ENCODE measurements at regions not wholly inside any gene's neighbourhood (a gene's known extent, or its start where the extent isn't known, plus 50 kb on each side); places are given as distances from the start of the nearest gene placed in this dataset.

DNA sequence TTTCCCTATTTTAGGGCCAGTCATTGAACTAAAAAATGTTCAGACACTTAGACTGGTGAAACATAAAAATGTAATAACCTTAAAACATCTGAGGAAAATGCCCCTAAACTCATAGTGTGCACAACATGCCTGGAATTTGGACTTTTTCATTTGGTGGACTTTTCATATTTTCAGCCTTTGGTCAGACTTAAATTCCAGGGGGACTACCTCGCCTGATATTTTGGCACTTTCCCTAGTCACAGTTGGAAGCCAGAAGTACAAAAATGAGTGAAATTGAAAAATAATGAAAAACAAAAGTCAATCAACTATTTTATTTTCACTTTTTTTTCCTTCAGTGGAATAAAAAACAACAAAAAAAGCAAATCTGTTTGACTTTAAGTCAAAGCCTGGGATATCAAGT is 256.2 kb downstream of the ACTL7B start:
- Mint-ChIP-seq H3K4me1 (ENCODE audit: unreplicated experiment) (peaks cover 18% of the 10 kb centered on the region), H3K27ac (ENCODE audit: unreplicated experiment) (peak overlapping the region; percentile 27), H3K36me3 (ENCODE audit: unreplicated experiment) (no peaks in the 10 kb centered on the region), H3K27me3 (ENCODE audit: unreplicated experiment) (peaks cover 35% of the 10 kb centered on the region), H3K9me3 (ENCODE audit: unreplicated experiment) (no peaks in the 10 kb centered on the region), H3K4me3 (ENCODE audit: unreplicated experiment) (no peak overlapping the region)
- no peak for DNase-seq (ENCODE audit: extremely low spot score, unreplicated experiment)
- TF ChIP-seq CTCF (IDR thresholded peaks at IDR 0.05), result no peak

- H3K36me3 Mint-ChIP-seq (ENCODE audit: unreplicated experiment), result no peaks in the 10 kb centered on the region
- no peaks in the 10 kb centered on the region for H3K9me3 Mint-ChIP-seq (ENCODE audit: unreplicated experiment)
- TF ChIP-seq CTCF (IDR thresholded peaks at IDR 0.05), result no peak
- peaks cover 52% of the 10 kb centered on the region for H3K27me3 Mint-ChIP-seq (ENCODE audit: unreplicated experiment)
- H3K4me1 Mint-ChIP-seq (ENCODE audit: unreplicated experiment), result no peaks in the 10 kb centered on the region
- no peak for DNase-seq (ENCODE audit: extremely low spot score, unreplicated experiment)
- no peak overlapping the region for H3K4me3 Mint-ChIP-seq (ENCODE audit: unreplicated experiment)
- no peak overlapping the region for H3K27ac Mint-ChIP-seq (ENCODE audit: unreplicated experiment)
These were observed 264.7 kb downstream of the ACTL7B start for GRCh38 chr9:108591121-108591520.

GRCh38 chr9:108588246-108588645 is 267.5 kb downstream of the ACTL7B start:
- Mint-ChIP-seq H3K9me3 (ENCODE audit: unreplicated experiment) (no peaks in the 10 kb centered on the region), H3K4me1 (ENCODE audit: unreplicated experiment) (no peaks in the 10 kb centered on the region), H3K27ac (ENCODE audit: unreplicated experiment) (no peak overlapping the region), H3K27me3 (ENCODE audit: unreplicated experiment) (peaks cover 64% of the 10 kb centered on the region), H3K4me3 (ENCODE audit: unreplicated experiment) (no peak overlapping the region), H3K36me3 (ENCODE audit: unreplicated experiment) (no peaks in the 10 kb centered on the region)
- no peak for TF ChIP-seq CTCF (IDR thresholded peaks at IDR 0.05)
- no peak for DNase-seq (ENCODE audit: extremely low spot score, unreplicated experiment)

DNA sequence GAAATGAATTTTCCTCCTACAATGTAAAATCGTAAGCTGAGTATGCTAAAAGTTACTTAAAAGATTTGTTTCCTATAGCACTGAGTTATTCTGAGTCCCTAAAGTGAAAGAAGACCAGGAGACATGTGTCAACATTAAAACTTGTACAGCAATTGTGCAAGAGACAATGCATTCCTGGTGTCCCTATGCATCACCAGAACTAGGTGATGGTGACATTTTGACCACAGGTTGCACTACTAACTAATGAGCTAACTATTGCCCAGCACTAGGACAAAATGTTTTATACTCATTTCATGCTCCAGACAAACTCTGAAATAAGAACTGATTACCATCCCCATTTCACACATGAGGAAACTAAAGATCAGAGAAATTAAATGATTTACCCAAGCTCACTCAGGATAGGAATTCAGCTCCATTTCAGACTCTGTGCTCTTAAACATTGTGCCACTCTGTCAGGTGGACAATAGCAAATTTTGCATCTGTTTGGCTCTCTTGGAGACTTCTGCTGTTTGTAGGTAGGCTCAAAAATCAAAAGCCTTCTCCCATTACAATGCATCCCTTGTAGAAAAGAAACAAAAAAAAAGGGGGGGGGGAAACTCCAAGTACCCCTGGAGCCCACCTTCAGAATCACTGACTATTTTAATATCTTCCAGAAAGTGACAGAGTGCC is 269.2 kb downstream of the ACTL7B start:
- H3K36me3 Mint-ChIP-seq (ENCODE audit: unreplicated experiment), result no peaks in the 10 kb centered on the region
- peaks cover 77% of the 10 kb centered on the region for H3K27me3 Mint-ChIP-seq (ENCODE audit: unreplicated experiment)
- H3K4me1 Mint-ChIP-seq (ENCODE audit: unreplicated experiment), result no peaks in the 10 kb centered on the region
- no peak overlapping the region for H3K27ac Mint-ChIP-seq (ENCODE audit: unreplicated experiment)
- no peak overlapping the region for H3K4me3 Mint-ChIP-seq (ENCODE audit: unreplicated experiment)
- DNase-seq (ENCODE audit: extremely low spot score, unreplicated experiment), result no peak
- no peak for TF ChIP-seq CTCF (IDR thresholded peaks at IDR 0.05)
- H3K9me3 Mint-ChIP-seq (ENCODE audit: unreplicated experiment), result no peaks in the 10 kb centered on the region

DNA sequence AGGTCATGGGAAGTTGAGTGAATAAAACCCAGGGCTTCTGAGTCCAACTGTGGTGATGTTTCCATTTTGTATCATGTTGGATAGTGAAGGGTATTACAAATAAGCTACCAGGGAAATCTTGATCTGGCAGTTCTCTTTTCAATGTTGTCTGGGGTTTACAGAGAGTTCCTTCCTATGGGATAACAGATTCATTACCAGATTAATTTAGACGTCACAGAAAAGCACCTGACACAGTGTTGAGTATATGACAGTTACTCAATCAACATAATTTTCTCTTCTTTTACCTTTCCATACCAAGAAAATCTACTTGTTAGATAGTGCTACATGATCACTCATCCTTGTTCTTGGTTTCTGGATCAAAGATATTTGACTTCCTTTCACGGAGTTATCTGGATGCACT is 270.9 kb downstream of the ACTL7B start:
- Mint-ChIP-seq H3K36me3 (ENCODE audit: unreplicated experiment) (no peaks in the 10 kb centered on the region), H3K9me3 (ENCODE audit: unreplicated experiment) (no peaks in the 10 kb centered on the region), H3K27me3 (ENCODE audit: unreplicated experiment) (peaks cover 67% of the 10 kb centered on the region), H3K27ac (ENCODE audit: unreplicated experiment) (no peak overlapping the region), H3K4me1 (ENCODE audit: unreplicated experiment) (no peaks in the 10 kb centered on the region), H3K4me3 (ENCODE audit: unreplicated experiment) (no peak overlapping the region)
- no peak for TF ChIP-seq CTCF (IDR thresholded peaks at IDR 0.05)
- no peak for DNase-seq (ENCODE audit: extremely low spot score, unreplicated experiment)

Data from osteocyte (in vitro differentiated cells).